ENCODE measurements at regions not wholly inside any gene's neighbourhood (a gene's known extent, or its start where the extent isn't known, plus 50 kb on each side); places are given as distances from the start of the nearest gene placed in this dataset.
"Not testable (repeated sequence)": the region's sequence is repeated elsewhere in the genome, so short reads cannot be mapped to it uniquely, and the experiment has no call there.

DNA sequence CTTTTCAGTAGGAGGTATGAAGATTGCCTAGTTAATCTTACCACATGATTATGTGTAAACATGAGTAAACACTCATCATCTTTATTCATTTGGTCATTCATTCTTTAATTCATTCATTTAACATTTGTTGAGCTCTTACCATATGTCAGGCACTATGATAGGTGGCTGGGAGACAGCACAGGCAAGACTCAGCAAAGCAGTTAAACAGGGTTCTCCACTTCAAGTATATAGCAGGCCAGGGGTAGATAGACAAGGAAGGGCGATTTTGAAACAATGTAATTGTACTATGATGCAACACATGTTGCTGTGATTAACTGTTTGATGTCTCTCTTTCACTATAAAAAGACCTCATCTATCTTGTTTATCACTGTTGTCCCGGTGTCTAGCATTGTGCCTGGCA lies 84.3 kb upstream of the GPR101 start (continued):
- TF ChIP-seq, protein P1, sequence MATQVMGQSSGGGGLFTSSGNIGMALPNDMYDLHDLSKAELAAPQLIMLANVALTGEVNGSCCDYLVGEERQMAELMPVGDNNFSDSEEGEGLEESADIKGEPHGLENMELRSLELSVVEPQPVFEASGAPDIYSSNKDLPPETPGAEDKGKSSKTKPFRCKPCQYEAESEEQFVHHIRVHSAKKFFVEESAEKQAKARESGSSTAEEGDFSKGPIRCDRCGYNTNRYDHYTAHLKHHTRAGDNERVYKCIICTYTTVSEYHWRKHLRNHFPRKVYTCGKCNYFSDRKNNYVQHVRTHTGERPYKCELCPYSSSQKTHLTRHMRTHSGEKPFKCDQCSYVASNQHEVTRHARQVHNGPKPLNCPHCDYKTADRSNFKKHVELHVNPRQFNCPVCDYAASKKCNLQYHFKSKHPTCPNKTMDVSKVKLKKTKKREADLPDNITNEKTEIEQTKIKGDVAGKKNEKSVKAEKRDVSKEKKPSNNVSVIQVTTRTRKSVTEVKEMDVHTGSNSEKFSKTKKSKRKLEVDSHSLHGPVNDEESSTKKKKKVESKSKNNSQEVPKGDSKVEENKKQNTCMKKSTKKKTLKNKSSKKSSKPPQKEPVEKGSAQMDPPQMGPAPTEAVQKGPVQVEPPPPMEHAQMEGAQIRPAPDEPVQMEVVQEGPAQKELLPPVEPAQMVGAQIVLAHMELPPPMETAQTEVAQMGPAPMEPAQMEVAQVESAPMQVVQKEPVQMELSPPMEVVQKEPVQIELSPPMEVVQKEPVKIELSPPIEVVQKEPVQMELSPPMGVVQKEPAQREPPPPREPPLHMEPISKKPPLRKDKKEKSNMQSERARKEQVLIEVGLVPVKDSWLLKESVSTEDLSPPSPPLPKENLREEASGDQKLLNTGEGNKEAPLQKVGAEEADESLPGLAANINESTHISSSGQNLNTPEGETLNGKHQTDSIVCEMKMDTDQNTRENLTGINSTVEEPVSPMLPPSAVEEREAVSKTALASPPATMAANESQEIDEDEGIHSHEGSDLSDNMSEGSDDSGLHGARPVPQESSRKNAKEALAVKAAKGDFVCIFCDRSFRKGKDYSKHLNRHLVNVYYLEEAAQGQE (IDR thresholded peaks at IDR 0.05; ENCODE audit: low read depth, low read length), result no peak
- TF ChIP-seq FOXM1 (IDR thresholded peaks at IDR 0.05; ENCODE audit: low read depth) (no peak), JUND (IDR thresholded peaks at IDR 0.05) (no peak), RCOR1 (IDR thresholded peaks at IDR 0.05; ENCODE audit: low read length) (no peak), FOXJ3 (CRISPR knock-in tag; IDR thresholded peaks at IDR 0.05) (no peak)

DNA sequence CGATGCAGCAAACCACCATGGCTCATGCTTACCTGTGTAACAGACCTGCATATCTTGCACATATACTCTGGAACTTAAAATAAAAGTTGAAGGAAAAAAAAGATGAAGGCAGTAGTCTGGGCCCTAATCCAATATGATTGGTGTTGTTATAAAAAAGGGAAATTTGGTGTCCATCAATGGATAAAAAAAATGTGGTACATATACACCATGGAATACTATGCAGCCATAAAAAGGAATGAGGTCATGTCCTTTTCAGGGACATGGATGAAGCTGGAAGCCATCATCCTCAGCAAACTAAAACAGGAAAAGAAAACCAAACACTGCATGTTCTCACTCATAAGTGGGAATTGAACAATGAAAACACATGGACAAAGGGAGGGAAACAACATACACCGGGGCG lies 74.1 kb upstream of the GPR101 start:
- H3K9ac ChIP-seq; CTCF ChIA-PET; H3K9me2 ChIP-seq; H3K79me2 ChIP-seq (ENCODE audit: insufficient read depth); H2AFZ ChIP-seq (ENCODE audit: low read depth); H3K4me2 ChIP-seq; H3K4me1 ChIP-seq (ENCODE audit: control insufficient read depth in 1 of 2, insufficient read depth in 2 of 2, low read depth in 1 of 2, low read length in 1 of 2); POLR2A ChIA-PET; H3K4me3 ChIP-seq (ENCODE audit: low read depth in 2 of 2, low read length in 1 of 2); H3F3A ChIP-seq (replicated peaks; ENCODE audit: insufficient read depth); H3K27ac ChIP-seq (ENCODE audit: low read depth in 2 of 2, low read length in 1 of 2); H3K27me3 ChIP-seq (ENCODE audit: insufficient read depth); H4K20me1 ChIP-seq (ENCODE audit: insufficient read depth); H3K9me3 ChIP-seq; H3K36me3 ChIP-seq (replicated peaks in 1 of 2; ENCODE audit: control insufficient read depth in 1 of 2, insufficient read depth in 2 of 2, low read length in 1 of 2); DNase-seq: not testable (repeated sequence)
- WGBS (ENCODE audit: low lambda C conversion rate), result 48% methylated on average over 3 of the region's 3 CpGs

DNA sequence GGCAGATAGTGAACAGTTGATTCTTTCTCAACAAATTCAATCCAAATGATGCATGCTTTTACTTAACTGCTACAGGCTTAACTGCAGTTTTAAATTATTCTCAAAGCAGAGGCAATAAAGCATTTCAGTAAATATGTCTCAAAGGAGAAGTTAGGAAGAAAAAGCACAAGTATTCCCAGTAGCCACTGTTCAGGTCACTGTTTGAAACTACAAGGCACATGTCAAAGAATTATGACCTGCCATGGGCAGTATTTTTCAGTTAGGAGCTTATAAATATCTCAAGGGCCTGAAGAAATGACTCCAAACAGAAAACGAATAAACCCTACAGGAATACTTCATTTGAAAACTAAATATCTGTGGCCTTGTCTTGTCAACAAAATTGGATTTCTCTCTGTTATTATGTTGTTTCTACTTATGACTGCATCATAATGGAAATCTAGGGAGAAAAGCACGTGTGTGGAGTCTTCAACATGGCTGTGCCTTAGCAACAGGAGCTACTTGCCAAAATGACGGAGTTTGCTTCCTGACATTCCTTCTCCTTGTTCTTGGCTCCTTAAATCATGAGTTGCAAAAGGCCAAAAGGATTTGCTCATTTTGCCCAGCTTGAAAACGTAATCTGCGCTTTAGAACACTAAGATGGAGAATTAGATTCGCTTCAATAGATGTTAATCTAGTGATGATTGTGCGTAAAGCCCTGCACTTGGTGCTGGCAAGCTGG lies 67.6 kb upstream of the GPR101 start:
- Histone ChIP-seq H3K36me3 (replicated peaks in 1 of 2; ENCODE audit: control insufficient read depth in 1 of 2, insufficient read depth in 2 of 2, low read length in 1 of 2) (no peaks in the 10 kb centered on the region), H3K9me2 (no peaks in the 10 kb centered on the region), H3K79me2 (ENCODE audit: insufficient read depth) (no peaks in the 10 kb centered on the region), H3K4me1 (ENCODE audit: control insufficient read depth in 1 of 2, insufficient read depth in 2 of 2, low read depth in 1 of 2, low read length in 1 of 2) (no peaks in the 10 kb centered on the region), H3K9me3 (no peaks in the 10 kb centered on the region), H3K4me2 (no peak overlapping the region), H3K4me3 (ENCODE audit: low read depth in 2 of 2, low read length in 1 of 2) (no peak overlapping the region), H3K9ac (no peak overlapping the region), H4K20me1 (ENCODE audit: insufficient read depth) (no peaks in the 10 kb centered on the region), H3K27me3 (ENCODE audit: insufficient read depth) (peaks cover 4% of the 10 kb centered on the region; the same call in 1 of the 2 replicates), H3F3A (replicated peaks; ENCODE audit: insufficient read depth) (no peaks in the 10 kb centered on the region), H2AFZ (ENCODE audit: low read depth) (no peak overlapping the region), H3K27ac (ENCODE audit: low read depth in 2 of 2, low read length in 1 of 2) (no peak overlapping the region)
- ChIA-PET CTCF (no interaction called here), POLR2A (no interaction called here)
- 2% methylated on average over 7 of the region's 7 CpGs for WGBS (ENCODE audit: low lambda C conversion rate)
- no peak for DNase-seq
- TF ChIP-seq SMC3 (IDR thresholded peaks at IDR 0.05; ENCODE audit: low read depth, low read length), result no peak
- TF ChIP-seq MXI1 (IDR thresholded peaks at IDR 0.05; ENCODE audit: low read depth, low read length), result no peak
- no peak for TF ChIP-seq MEF2A (IDR thresholded peaks at IDR 0.05; ENCODE audit: borderline replicate concordance, low read depth)
- TF ChIP-seq GATA2 (CRISPR knock-in tag; IDR thresholded peaks at IDR 0.05), result no peak
- no peak for TF ChIP-seq POLR2AphosphoS5 (IDR thresholded peaks at IDR 0.05; ENCODE audit: low read depth, low read length)
- no peak for TF ChIP-seq NFIC (IDR thresholded peaks at IDR 0.05; ENCODE audit: borderline replicate concordance)
- TF ChIP-seq SIN3A (IDR thresholded peaks at IDR 0.05; ENCODE audit: borderline replicate concordance, low read depth, low read length), result no peak
- no peak for TF ChIP-seq FOSL2 (IDR thresholded peaks at IDR 0.05; ENCODE audit: borderline replicate concordance, low read depth)

Small RNAs in the stretch of these regions (small RNA-seq; reads per million reads assigned to genes)
- gene AL355309.1, result 0 reads per million in 7 experiments

Data from SK-N-SH (cell line).